ENCODE measurements at regions not wholly inside any gene's neighbourhood (a gene's known extent, or its start where the extent isn't known, plus 50 kb on each side); places are given as distances from the start of the nearest gene placed in this dataset.

GRCh38 chr6:169024047-169024660 lies 229.5 kb downstream of the THBS2 start:
- TF ChIP-seq CTCF (IDR thresholded peaks at IDR 0.05) (no peak), POLR2A (IDR thresholded peaks at IDR 0.05) (no peak)

Measured in body of pancreas (tissue), 4 donors.